Activated T-cell treated with anti-CD3 and anti-CD28 coated beads, Interleukin-2, amount 50 U/mL, for 72 hours (primary cell): ENCODE measurements at regions not wholly inside any gene's neighbourhood (a gene's known extent, or its start where the extent isn't known, plus 50 kb on each side); places are given as distances from the start of the nearest gene placed in this dataset.

Source experiments
- ATAC-seq, 2 donors: fragments of 150-1000 bp; cut with Tn5 transposase; replicated peaks in 1 of 2; 2 replicates each; pipeline ENCODE4 v1.10.0; 2021; ENCODE audit warnings: moderate library complexity in 2 of 2, mild to moderate bottlenecking in 1 of 2
- DNase-seq, 2 donors: peaks; one replicate each; pipeline ENCODE4 v3.0.0; 2021 to 2022; ENCODE audit warnings: mixed read lengths in 1 of 2
- H3K27ac Mint-ChIP-seq: one replicate; pipeline ENCODE4 v1.8.0; 2022; ENCODE audit warnings: mild to moderate bottlenecking, moderate library complexity, mixed read lengths
- H3K27me3 Mint-ChIP-seq: one replicate; pipeline ENCODE4 v1.8.0; 2022; ENCODE audit warnings: low read depth, mixed read lengths
- H3K36me3 Mint-ChIP-seq, 2 donors: one replicate each; pipeline ENCODE4 v1.8.0; 2022; ENCODE audit warnings: mixed read lengths in 2 of 2, mild to moderate bottlenecking in 1 of 2; ENCODE audit not compliant: insufficient read depth in 2 of 2
- H3K4me1 Mint-ChIP-seq: one replicate; pipeline ENCODE4 v1.8.0; 2022; ENCODE audit warnings: low read depth, mixed read lengths
- H3K4me3 Mint-ChIP-seq, 2 donors: one replicate each; pipeline ENCODE4 v1.8.0; 2022; ENCODE audit warnings: mild to moderate bottlenecking in 2 of 2, mixed read lengths in 2 of 2, moderate library complexity in 2 of 2
- H3K9me3 Mint-ChIP-seq, 2 donors: one replicate each; pipeline ENCODE4 v1.8.0; 2022; ENCODE audit warnings: mixed read lengths in 2 of 2

GRCh38 chr9:80282766-80283165, 711.0 kb downstream of the TLE4 start:
- Mint-ChIP-seq H3K27ac (no peak overlapping the region), H3K4me3 (no peak overlapping the region), H3K27me3 (no peaks in the 10 kb centered on the region), H3K36me3 (no peaks in the 10 kb centered on the region), H3K4me1 (no peaks in the 10 kb centered on the region), H3K9me3 (peaks cover 2 to 3% of the 10 kb centered on the region in 2 donors)
- DNase-seq, result no peak
- ATAC-seq, result no peak

- no peak overlapping the region for H3K4me3 Mint-ChIP-seq
These were observed 687.3 kb downstream of the TLE4 start for GRCh38 chr9:80259079-80259478.

GRCh38 chr9:80251778-80252177, 680.0 kb downstream of the TLE4 start:
- Mint-ChIP-seq H3K27ac (no peak overlapping the region), H3K36me3 (peaks cover 0 to 1% of the 10 kb centered on the region in 2 donors), H3K4me1 (no peaks in the 10 kb centered on the region), H3K9me3 (peaks cover 0 to 7% of the 10 kb centered on the region in 2 donors), H3K4me3 (no peak overlapping the region), H3K27me3 (no peaks in the 10 kb centered on the region)
- ATAC-seq (no peak), DNase-seq (no peak)

More at GRCh38 chr9:80259079-80259478, 687.3 kb downstream of the TLE4 start:
- H3K27ac Mint-ChIP-seq, result no peak overlapping the region
- no peak for DNase-seq
- no peaks in the 10 kb centered on the region for H3K4me1 Mint-ChIP-seq
- ATAC-seq, result no peak
- no peaks in the 10 kb centered on the region for H3K27me3 Mint-ChIP-seq
- peaks cover 0 to 3% of the 10 kb centered on the region in 2 donors for H3K36me3 Mint-ChIP-seq
- peaks cover 8% of the 10 kb centered on the region in 2 donors for H3K9me3 Mint-ChIP-seq

GRCh38 chr9:80242022-80242421, 670.3 kb downstream of the TLE4 start:
- ATAC-seq (no peak), DNase-seq (no peak)
- H3K9me3 Mint-ChIP-seq, result peaks cover 0 to 4% of the 10 kb centered on the region in 2 donors
- no peaks in the 10 kb centered on the region for H3K36me3 Mint-ChIP-seq
- no peaks in the 10 kb centered on the region for H3K4me1 Mint-ChIP-seq
- no peak overlapping the region for H3K27ac Mint-ChIP-seq
- no peaks in the 10 kb centered on the region for H3K27me3 Mint-ChIP-seq
- H3K4me3 Mint-ChIP-seq, result no peak overlapping the region

GRCh38 chr9:80235752-80236151, 664.0 kb downstream of the TLE4 start:
- Mint-ChIP-seq H3K4me1 (no peaks in the 10 kb centered on the region), H3K36me3 (no peaks in the 10 kb centered on the region)

GRCh38 chr9:80233906-80234305, 662.1 kb downstream of the TLE4 start:
- H3K4me1 Mint-ChIP-seq, result no peaks in the 10 kb centered on the region

More at GRCh38 chr9:80235752-80236151, 664.0 kb downstream of the TLE4 start:
- Mint-ChIP-seq H3K27ac (no peak overlapping the region), H3K27me3 (no peaks in the 10 kb centered on the region), H3K9me3 (peaks cover 0 to 5% of the 10 kb centered on the region in 2 donors), H3K4me3 (no peak overlapping the region)
- no peak for ATAC-seq
- DNase-seq, result no peak

GRCh38 chr9:80233102-80233843, 661.5 kb downstream of the TLE4 start:
- no peak overlapping the region for H3K27ac Mint-ChIP-seq
- DNase-seq (no peak), ATAC-seq (no peak)
- peaks cover 0 to 1% of the 10 kb centered on the region in 2 donors for H3K9me3 Mint-ChIP-seq
- no peaks in the 10 kb centered on the region for H3K4me1 Mint-ChIP-seq
- no peaks in the 10 kb centered on the region for H3K27me3 Mint-ChIP-seq
- no peaks in the 10 kb centered on the region for H3K36me3 Mint-ChIP-seq
- H3K4me3 Mint-ChIP-seq, result no peak overlapping the region

More at GRCh38 chr9:80233906-80234305, 662.1 kb downstream of the TLE4 start:
- Mint-ChIP-seq H3K27me3 (no peaks in the 10 kb centered on the region), H3K27ac (peak overlapping the region; percentile 7), H3K4me3 (no peak overlapping the region), H3K36me3 (no peaks in the 10 kb centered on the region), H3K9me3 (peaks cover 0 to 2% of the 10 kb centered on the region in 2 donors)
- ATAC-seq (no peak), DNase-seq (no peak)

- H3K4me1 Mint-ChIP-seq, result no peaks in the 10 kb centered on the region
These were observed 659.8 kb downstream of the TLE4 start for GRCh38 chr9:80231318-80232236.

GRCh38 chr9:80223897-80224296, 652.1 kb downstream of the TLE4 start:
- no peak for DNase-seq
- Mint-ChIP-seq H3K9me3 (peaks cover 0 to 2% of the 10 kb centered on the region in 2 donors), H3K27me3 (no peaks in the 10 kb centered on the region), H3K36me3 (no peaks in the 10 kb centered on the region), H3K27ac (no peak overlapping the region), H3K4me1 (no peaks in the 10 kb centered on the region), H3K4me3 (no peak overlapping the region)
- ATAC-seq, result no peak

More at GRCh38 chr9:80231318-80232236, 659.8 kb downstream of the TLE4 start:
- Mint-ChIP-seq H3K36me3 (no peaks in the 10 kb centered on the region), H3K4me3 (no peak overlapping the region), H3K9me3 (peaks cover 0 to 1% of the 10 kb centered on the region in 2 donors), H3K27ac (no peak overlapping the region), H3K27me3 (no peaks in the 10 kb centered on the region)
- ATAC-seq (no peak), DNase-seq (no peak)

- DNase-seq, result no peak
These were observed 650.9 kb downstream of the TLE4 start for GRCh38 chr9:80222466-80223169.

GRCh38 chr9:80218328-80218727, 646.6 kb downstream of the TLE4 start:
- Mint-ChIP-seq H3K36me3 (no peaks in the 10 kb centered on the region), H3K27ac (no peak overlapping the region), H3K4me1 (no peaks in the 10 kb centered on the region), H3K27me3 (no peaks in the 10 kb centered on the region), H3K4me3 (no peak overlapping the region), H3K9me3 (peaks cover 0 to 2% of the 10 kb centered on the region in 2 donors)
- no peak for ATAC-seq
- no peak for DNase-seq

More at GRCh38 chr9:80222466-80223169, 650.9 kb downstream of the TLE4 start:
- H3K36me3 Mint-ChIP-seq, result no peaks in the 10 kb centered on the region
- no peak overlapping the region for H3K4me3 Mint-ChIP-seq
- no peaks in the 10 kb centered on the region for H3K27me3 Mint-ChIP-seq
- no peaks in the 10 kb centered on the region for H3K4me1 Mint-ChIP-seq
- no peak overlapping the region for H3K27ac Mint-ChIP-seq
- H3K9me3 Mint-ChIP-seq, result peaks cover 0 to 2% of the 10 kb centered on the region in 2 donors
- ATAC-seq, result no peak

- Mint-ChIP-seq H3K4me3 (no peak overlapping the region), H3K9me3 (peaks cover 5 to 6% of the 10 kb centered on the region in 2 donors), H3K4me1 (no peaks in the 10 kb centered on the region), H3K27me3 (no peaks in the 10 kb centered on the region), H3K36me3 (peaks cover 0 to 5% of the 10 kb centered on the region in 2 donors), H3K27ac (no peak overlapping the region)
- DNase-seq (no peak), ATAC-seq (no peak)
These were observed 641.8 kb downstream of the TLE4 start for GRCh38 chr9:80213613-80214012.
